ENCODE measurements at regions not wholly inside any gene's neighbourhood (a gene's known extent, or its start where the extent isn't known, plus 50 kb on each side); places are given as distances from the start of the nearest gene placed in this dataset.
"Not testable (repeated sequence)": the region's sequence is repeated elsewhere in the genome, so short reads cannot be mapped to it uniquely, and the experiment has no call there.

GRCh38 chr16:85520853-85521521, 92.1 kb upstream of the GSE1 start:
- DNase-seq = no peak

GRCh38 chr16:85521552-85522307, 91.4 kb upstream of the GSE1 start:
- no peak for DNase-seq

GRCh38 chr16:85522308-85522841, 90.7 kb upstream of the GSE1 start:
- no peak for DNase-seq

- DNase-seq = no peak
Observed at GRCh38 chr16:85522842-85523601, 90.1 kb upstream of the GSE1 start.

- no peak for DNase-seq
Observed at GRCh38 chr16:85523602-85524364, 89.3 kb upstream of the GSE1 start.

GRCh38 chr16:85524365-85524629, 88.8 kb upstream of the GSE1 start:
- no peak for DNase-seq

- peak; percentile 87 for DNase-seq
Observed at GRCh38 chr16:85524630-85525419, 88.3 kb upstream of the GSE1 start.

GRCh38 chr16:85525420-85526184, 87.5 kb upstream of the GSE1 start:
- no peak for DNase-seq

- no peak for DNase-seq
Observed at GRCh38 chr16:85526185-85526974, 86.7 kb upstream of the GSE1 start.

GRCh38 chr16:85527042-85527766, 85.9 kb upstream of the GSE1 start:
- no peak for DNase-seq

GRCh38 chr16:85527767-85528297, 85.3 kb upstream of the GSE1 start:
- DNase-seq = no peak

GRCh38 chr16:85528528-85529387, 84.4 kb upstream of the GSE1 start:
- no peak for DNase-seq

GRCh38 chr16:85529489-85530369, 83.4 kb upstream of the GSE1 start:
- DNase-seq = no peak

- no peak for DNase-seq
Observed at GRCh38 chr16:85530370-85530739, 82.8 kb upstream of the GSE1 start.

- DNase-seq = no peak
Observed at GRCh38 chr16:85531516-85531915, 81.6 kb upstream of the GSE1 start.

GRCh38 chr16:85532147-85532546, 81.0 kb upstream of the GSE1 start:
- no peak for DNase-seq

GRCh38 chr16:85533593-85533992, 79.5 kb upstream of the GSE1 start:
- DNase-seq = not testable (repeated sequence)

Measured in AML-193 (cell line).